Endothelial cell of umbilical vein (primary cell): ENCODE measurements at regions not wholly inside any gene's neighbourhood (a gene's known extent, or its start where the extent isn't known, plus 50 kb on each side); places are given as distances from the start of the nearest gene placed in this dataset.

ENCODE experiments used
- BruUV-seq: library from RNA; stranded (reverse); fragments of 400-500 nt; replicated peaks from 2 replicates; lab custom pipeline; 2021; lab: Mats Ljungman, UMichigan
- CTCF ChIA-PET: fragments of 300-600, 350-600 bp; sonication (Branson Sonifier 250); formaldehyde crosslinking; loops from one replicate; lab custom pipeline; 2021; ENCODE audit warnings: antibody characterized with exemption, inconsistent platforms; lab: Charles Lee
- POLR2A ChIA-PET: fragments of 300-600, 350-600 bp; sonication (Branson Sonifier 250); formaldehyde crosslinking; loops from one replicate; lab custom pipeline; 2021; ENCODE audit warnings: antibody characterized with exemption, inconsistent platforms; lab: Charles Lee
- DNase-seq: peaks from one replicate; pipeline ENCODE4 v3.0.0-alpha.2; 2011; ENCODE audit warnings: low read depth, low spot score
- FAIRE-seq: peaks from 2 replicates; lab custom pipeline; 2011; peaks lifted over from hg19 to GRCh38; lab: Jason Lieb, UNC
- H2AFZ ChIP-seq: 2 replicates; pipeline ENCODE4 v1.6.0; 2012; ENCODE audit warnings: low read depth, low read length, control low read depth, inconsistent platforms
- H3K27ac ChIP-seq: 2 replicates; pipeline ENCODE4 v1.5.1; 2011; ENCODE audit warnings: low read depth, mild to moderate bottlenecking, control low read depth, low read length, moderate library complexity; ENCODE audit not compliant: insufficient read depth
- H3K27me3 ChIP-seq, 2 experiments: 2 replicates each; pipeline versions ENCODE4 v1.6.0 to v1.6.1; 2011; ENCODE audit warnings: low read length in 2 of 2, mixed read lengths in 1 of 2; ENCODE audit not compliant: control insufficient read depth in 2 of 2, insufficient read depth in 2 of 2
- H3K36me3 ChIP-seq, 2 experiments: 2 replicates in 1 of 2; 3 replicates in 1 of 2; pipeline ENCODE4 v1.5.1; 2011; ENCODE audit warnings: low read length in 2 of 2, mild to moderate bottlenecking in 1 of 2, moderate library complexity in 1 of 2; ENCODE audit not compliant: control insufficient read depth in 2 of 2, insufficient read depth in 2 of 2; ENCODE audit errors: extremely low read depth in 1 of 2
- H3K4me1 ChIP-seq: 3 replicates; pipeline ENCODE4 v1.5.1; 2011; ENCODE audit warnings: mild to moderate bottlenecking, low read length; ENCODE audit not compliant: control insufficient read depth, insufficient read depth; ENCODE audit errors: extremely low read depth
- H3K4me2 ChIP-seq: 2 replicates; pipeline ENCODE4 v1.6.1; 2011; ENCODE audit warnings: low read length, control low read depth, mixed read lengths; ENCODE audit not compliant: insufficient read depth
- H3K4me3 ChIP-seq, 3 experiments: fragments of 200-600 bp in 1 of 3; sonication (generic), shearing (Covaris generic) in 1 of 3; replicated peaks in 1 of 3; 2 replicates each; pipeline ENCODE4 v1.5.1; 2011 to 2016; ENCODE audit warnings: control low read depth in 3 of 3, low read length in 3 of 3, mild to moderate bottlenecking in 2 of 3, inconsistent platforms in 1 of 3, low read depth in 1 of 3, moderate library complexity in 1 of 3; ENCODE audit not compliant: insufficient read depth in 1 of 3
- H3K79me2 ChIP-seq: 2 replicates; pipeline ENCODE4 v1.6.0; 2012; ENCODE audit warnings: low read length, inconsistent platforms; ENCODE audit not compliant: control insufficient read depth, insufficient read depth
- H3K9ac ChIP-seq: replicated peaks from 2 replicates; pipeline ENCODE3; 2011; ENCODE audit warnings: low read length, control low read depth; ENCODE audit not compliant: insufficient read depth; ENCODE audit errors: extremely low read depth
- H3K9me1 ChIP-seq: replicated peaks from 3 replicates; pipeline ENCODE4 v1.6.0; 2011; ENCODE audit warnings: mild to moderate bottlenecking, low read length; ENCODE audit not compliant: control insufficient read depth, insufficient read depth; ENCODE audit errors: extremely low read depth
- H3K9me3 ChIP-seq: replicated peaks from 2 replicates; pipeline ENCODE4 v1.5.1; 2012; ENCODE audit warnings: low read length, inconsistent platforms; ENCODE audit not compliant: control insufficient read depth, insufficient read depth
- H4K20me1 ChIP-seq: replicated peaks from 2 replicates; pipeline ENCODE3; 2011; ENCODE audit warnings: mild to moderate bottlenecking, low read length; ENCODE audit not compliant: control insufficient read depth, insufficient read depth; ENCODE audit errors: extremely low read depth
- CTCF ChIP-seq, 2 donors: IDR thresholded peaks; 1 replicate in 1 of 2; 2 replicates in 1 of 2; pipeline ENCODE4 v1.5.1; 2011; ENCODE audit warnings: low read length in 2 of 2, mild to moderate bottlenecking in 2 of 2, moderate library complexity in 2 of 2, control low read depth in 1 of 2, inconsistent platforms in 1 of 2, low read depth in 1 of 2; ENCODE audit not compliant: insufficient read depth in 1 of 2; ENCODE audit errors: extremely low read depth in 1 of 2
- EZH2 ChIP-seq: IDR thresholded peaks from 2 replicates; pipeline ENCODE4 v1.6.1; 2012; ENCODE audit warnings: borderline replicate concordance, low read depth, mild to moderate bottlenecking, moderate library complexity, low read length, inconsistent platforms; ENCODE audit not compliant: severe bottlenecking
- FOS ChIP-seq: IDR thresholded peaks from 2 replicates; pipeline ENCODE4 v1.6.1; 2011; ENCODE audit warnings: mild to moderate bottlenecking, low read length, moderate library complexity, borderline replicate concordance; ENCODE audit not compliant: insufficient read depth
- GATA2 ChIP-seq: IDR thresholded peaks from 2 replicates; pipeline ENCODE4 v1.7.0; 2011; ENCODE audit warnings: low read depth, mild to moderate bottlenecking, moderate library complexity, mixed read lengths, low read length; ENCODE audit not compliant: insufficient read length, insufficient read depth
- JUN ChIP-seq: IDR thresholded peaks from 2 replicates; pipeline ENCODE4 v1.6.1; 2011; ENCODE audit warnings: borderline replicate concordance, low read depth; ENCODE audit not compliant: insufficient read length, insufficient read depth
- MAX ChIP-seq: IDR thresholded peaks from 2 replicates; pipeline ENCODE4 v1.6.1; 2011; ENCODE audit not compliant: insufficient read depth, insufficient read length
- POLR2A ChIP-seq: IDR thresholded peaks from 2 replicates; pipeline ENCODE4 v1.6.1; 2012; ENCODE audit warnings: low read depth, mild to moderate bottlenecking, control low read depth, low read length
- dilution Hi-C: fragments of 300-500 bp; cut with MboI; formaldehyde crosslinking; loops from one replicate; pipeline ENCODE4 v1.15.0; 2019; ENCODE audit warnings: low sequenced_read_pairs; ENCODE audit not compliant: extremely low pct_ligation_motif_present
- intact Hi-C: fragments of 100-400 bp; cut with micrococcal nuclease; formaldehyde crosslinking; loops from one replicate; pipeline ENCODE4 v1.10.0; 2022

DNA sequence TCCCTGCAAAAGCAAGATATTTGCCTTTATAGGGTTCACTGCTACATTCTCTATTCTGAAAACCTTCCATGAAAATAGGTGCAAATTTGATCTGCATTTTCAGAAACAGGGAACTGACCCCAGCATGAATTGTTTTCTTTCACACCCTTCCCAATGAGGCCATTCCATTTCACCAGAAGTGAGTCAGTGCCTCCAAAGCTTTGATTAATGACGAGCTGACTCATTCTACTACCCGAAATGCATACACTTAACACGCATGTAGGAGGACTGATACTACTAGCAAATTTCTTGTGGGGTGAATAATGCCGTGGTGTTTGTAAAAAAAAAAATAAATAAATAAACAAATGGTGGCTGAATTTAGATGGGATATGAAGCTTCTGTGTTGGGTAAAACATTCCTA, 146.9 kb upstream of the FGF13 start:
- Histone ChIP-seq H3K4me3 (no peak overlapping the region), H3K4me2 (no peak overlapping the region), H3K9me1 (no peaks in the 10 kb centered on the region), H3K27me3 (no peaks in the 10 kb centered on the region), H3K4me1 (no peaks in the 10 kb centered on the region), H2AFZ (no peak overlapping the region), H3K9me3 (no peaks in the 10 kb centered on the region), H3K9ac (no peak overlapping the region), H3K27ac (no peak overlapping the region), H3K79me2 (no peaks in the 10 kb centered on the region), H4K20me1 (no peaks in the 10 kb centered on the region), H3K36me3 (no peaks in the 10 kb centered on the region)
- intact Hi-C loops, result no loop called here
- no TSS peak for BruUV-seq
- dilution Hi-C loops, result no loop called here
- TF ChIP-seq MAX (no peak), EZH2 (no peak)
- no peak for DNase-seq
- POLR2A ChIA-PET, result no interaction called here
- CTCF ChIA-PET, result no interaction called here
- FAIRE-seq, result no peak

DNA sequence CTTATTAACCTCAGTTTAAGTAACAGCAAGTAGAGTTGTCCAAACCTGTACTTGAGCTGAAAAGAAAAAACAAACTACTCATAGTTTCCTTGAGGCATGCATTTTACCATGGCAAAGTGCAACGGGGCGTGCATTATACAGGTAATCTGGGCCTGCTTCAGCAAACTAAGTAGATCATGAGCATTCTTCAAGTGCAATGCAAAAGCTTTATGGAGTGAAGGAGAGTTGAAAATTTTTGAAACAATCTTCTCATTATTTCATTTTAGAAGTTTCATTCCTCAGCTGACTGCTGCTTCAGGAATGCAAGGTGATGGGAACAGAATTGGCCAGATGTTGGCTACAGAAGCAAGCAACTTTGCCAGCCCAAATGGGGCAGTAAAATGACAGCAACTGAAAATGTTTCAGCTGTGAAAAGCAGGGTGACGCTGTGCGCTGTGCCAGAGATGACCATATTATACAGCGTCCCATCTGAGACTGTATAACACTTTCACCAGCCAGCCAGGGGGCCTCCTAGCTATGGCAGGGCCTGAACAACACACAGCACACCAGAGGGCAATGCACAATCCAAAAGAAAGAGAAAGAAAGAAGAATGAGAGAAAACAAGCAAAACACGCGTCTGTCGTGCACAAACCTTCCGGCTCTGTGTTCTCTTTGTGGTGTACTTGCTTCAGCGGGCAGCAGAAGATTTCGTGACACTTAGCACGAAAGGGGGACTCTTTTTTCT, 145.5 kb upstream of the FGF13 start:
- no peak overlapping the region for H2AFZ ChIP-seq
- DNase-seq (no peak), FAIRE-seq (no peak)
- H4K20me1 ChIP-seq, result no peaks in the 10 kb centered on the region
- H3K27ac ChIP-seq, result no peak overlapping the region
- no peaks in the 10 kb centered on the region for H3K9me3 ChIP-seq
- no peak overlapping the region for H3K9ac ChIP-seq
- H3K4me1 ChIP-seq, result no peaks in the 10 kb centered on the region
- H3K4me2 ChIP-seq, result no peak overlapping the region
- BruUV-seq, result no TSS peak
- TF ChIP-seq EZH2, result no peak
- TF ChIP-seq JUN, result no peak
- no peak for TF ChIP-seq GATA2
- TF ChIP-seq FOS, result no peak
- no peak for TF ChIP-seq MAX
- no peak for TF ChIP-seq CTCF (IDR thresholded peaks at IDR 0.05; ENCODE audit: extremely low read depth in 1 of 2, insufficient read depth in 1 of 2, low read depth in 1 of 2, low read length in 2 of 2)
- TF ChIP-seq POLR2A, result no peak
- H3K27me3 ChIP-seq, result no peaks in the 10 kb centered on the region
- ChIA-PET POLR2A (no interaction called here), CTCF (no interaction called here)
- dilution Hi-C loops, result no loop called here
- no peaks in the 10 kb centered on the region for H3K36me3 ChIP-seq
- no peak overlapping the region for H3K4me3 ChIP-seq
- intact Hi-C loops, result no loop called here
- no peaks in the 10 kb centered on the region for H3K79me2 ChIP-seq
- no peaks in the 10 kb centered on the region for H3K9me1 ChIP-seq
